HG02763 (cell line): ENCODE measurements at regions not wholly inside any gene's neighbourhood (a gene's known extent, or its start where the extent isn't known, plus 50 kb on each side); places are given as distances from the start of the nearest gene placed in this dataset.

Experiments used
- ATAC-seq: cut with Tn5 transposase; IDR thresholded peaks from one replicate; pipeline ENCODE4 v1.9.1; 2021; ENCODE audit warnings: mild to moderate bottlenecking, moderate library complexity; ENCODE audit not compliant: unreplicated experiment

DNA sequence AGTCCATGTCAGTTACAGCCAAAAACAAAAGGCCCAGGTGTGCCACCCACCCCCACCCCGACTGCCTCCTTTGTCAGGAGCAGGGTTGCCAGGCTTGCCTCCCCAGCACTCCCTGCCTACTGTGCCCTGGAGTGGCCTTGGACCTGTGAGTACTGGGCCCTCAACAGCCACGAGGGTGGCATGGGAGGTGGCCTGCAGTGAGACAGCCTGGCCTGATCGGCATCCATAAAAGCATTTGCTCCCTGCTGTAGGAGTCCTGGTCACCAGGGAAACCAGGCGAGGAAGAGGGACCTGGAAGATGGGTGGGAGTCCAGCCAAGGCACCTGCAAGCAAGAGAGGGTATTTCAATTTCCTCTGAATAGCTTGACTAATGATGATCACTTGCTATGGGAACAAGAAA is 56.4 kb upstream of the KCNMB2 start:
- ATAC-seq: no peak

DNA sequence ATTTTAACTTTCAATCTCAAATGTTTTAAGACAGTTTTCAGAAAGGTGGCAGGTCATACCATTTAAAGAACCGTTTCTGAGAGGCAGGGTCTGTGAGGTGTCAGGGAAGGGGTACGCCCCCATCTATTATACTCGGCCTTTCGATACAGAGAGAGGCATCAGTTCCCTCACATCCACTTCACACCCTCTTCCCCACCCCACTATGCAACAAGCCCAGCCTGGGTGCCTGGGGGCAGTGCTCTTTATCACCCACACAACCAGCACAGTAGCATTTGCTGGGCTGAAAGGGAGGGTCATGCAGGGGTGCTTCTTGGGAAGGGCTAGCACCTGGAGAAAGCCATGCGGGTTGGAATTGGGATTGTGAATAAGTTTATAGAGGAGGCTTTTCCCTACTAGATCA is 56.0 kb upstream of the KCNMB2 start:
- peak; percentile 18 for ATAC-seq

DNA sequence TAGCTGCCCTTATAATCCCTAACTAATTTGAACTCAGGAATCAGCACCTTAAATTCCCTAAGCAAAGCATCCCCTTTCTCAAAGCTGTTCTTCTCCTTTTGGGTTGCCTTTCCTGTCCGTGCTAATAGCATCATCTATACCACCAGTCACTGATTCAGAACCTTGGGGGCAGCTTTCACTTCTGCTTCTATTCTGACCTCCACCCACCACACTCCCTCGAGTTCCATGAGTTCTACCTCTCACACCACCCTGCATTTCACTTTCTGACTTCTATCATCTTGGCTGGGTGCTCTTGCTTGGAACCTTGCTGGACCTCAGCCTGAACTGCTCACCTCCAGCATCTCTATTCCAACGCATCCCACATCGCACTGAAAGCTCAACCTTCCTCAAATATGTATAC is 55.4 kb upstream of the KCNMB2 start:
- ATAC-seq: peak; percentile 100

DNA sequence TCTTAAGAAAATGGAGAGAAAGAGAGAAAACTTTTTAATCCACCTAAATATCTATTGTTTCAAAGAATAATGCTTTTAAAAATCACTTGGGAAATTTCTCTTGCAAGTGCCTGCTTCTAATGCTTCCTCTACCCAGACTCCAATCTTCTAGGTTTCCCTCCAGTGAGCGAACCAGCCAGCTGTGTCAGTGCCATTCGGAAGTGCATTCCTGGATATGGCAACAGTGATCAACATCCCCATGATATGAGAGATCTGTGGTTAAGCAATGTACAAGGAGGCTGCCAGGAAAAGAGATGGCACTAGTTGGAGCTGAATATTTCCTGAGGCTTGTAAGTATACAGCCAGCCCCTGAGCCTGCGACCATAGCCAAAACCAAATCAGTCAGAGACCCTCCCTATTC is 53.3 kb upstream of the KCNMB2 start:
- ATAC-seq: no peak

DNA sequence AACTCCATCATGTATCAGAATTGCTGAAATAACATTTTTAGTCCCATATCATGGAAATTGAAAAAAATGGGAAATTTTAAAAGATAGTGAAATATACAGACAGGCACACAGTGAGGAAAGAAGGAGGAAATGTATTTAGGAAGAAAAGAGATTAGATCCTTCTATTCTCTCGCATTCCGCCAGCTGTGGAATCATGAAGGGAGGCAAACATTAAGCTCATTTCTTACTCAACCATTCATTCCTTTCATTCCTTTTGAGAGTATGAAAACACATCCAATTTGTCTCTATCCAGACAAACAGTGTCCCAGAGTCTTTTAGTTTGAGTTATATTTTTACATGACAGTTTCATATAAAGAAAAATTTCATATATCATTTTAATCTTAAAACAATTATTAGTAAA is 52.5 kb upstream of the KCNMB2 start:
- ATAC-seq: no peak

DNA sequence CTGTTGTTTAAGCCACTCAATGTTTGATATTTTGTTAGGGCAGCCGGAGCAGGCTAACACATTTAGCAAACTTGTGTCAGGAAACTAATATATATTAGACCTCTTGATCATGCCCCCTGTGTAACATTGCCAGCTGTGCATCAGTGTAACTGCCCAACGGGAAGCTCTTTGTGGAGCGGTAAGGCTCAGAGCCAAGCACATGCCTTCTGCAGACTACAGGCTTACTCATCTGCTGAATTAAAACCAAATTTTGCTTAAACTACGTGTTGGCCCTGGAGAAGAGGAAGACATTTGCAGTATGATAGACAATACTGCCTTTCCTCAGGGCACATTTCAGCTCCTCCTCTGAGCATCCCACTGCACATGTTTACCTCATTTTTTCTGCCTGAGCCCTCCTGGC is 50.5 kb upstream of the KCNMB2 start:
- ATAC-seq: no peak
